Stimulated activated memory B cell treated with anti-CD40 and anti-IgM and Interleukin-4, amounts not matched to agents 10 μg/mL and 1 μg/mL and 100 μg/mL, for 72 hours (primary cell): ENCODE measurements at regions not wholly inside any gene's neighbourhood (a gene's known extent, or its start where the extent isn't known, plus 50 kb on each side); places are given as distances from the start of the nearest gene placed in this dataset.
"Not testable (repeated sequence)": the region's sequence is repeated elsewhere in the genome, so short reads cannot be mapped to it uniquely, and the experiment has no call there.

ENCODE experiments used
- ATAC-seq: fragments of 150-1000 bp; cut with Tn5 transposase; 2 replicates; pipeline ENCODE4 v1.10.0; 2021
- H3K27ac Mint-ChIP-seq: one replicate; pipeline ENCODE4 v1.8.0; 2022; ENCODE audit warnings: mild to moderate bottlenecking, mixed read lengths
- H3K27me3 Mint-ChIP-seq: one replicate; pipeline ENCODE4 v1.8.0; 2022; ENCODE audit warnings: mixed read lengths
- H3K36me3 Mint-ChIP-seq: one replicate; pipeline ENCODE4 v1.8.0; 2022; ENCODE audit warnings: mixed read lengths
- H3K4me1 Mint-ChIP-seq: one replicate; pipeline ENCODE4 v1.8.0; 2022; ENCODE audit warnings: mixed read lengths
- H3K4me3 Mint-ChIP-seq: one replicate; pipeline ENCODE4 v1.8.0; 2022; ENCODE audit warnings: mild to moderate bottlenecking, moderate library complexity, mixed read lengths
- H3K9me3 Mint-ChIP-seq: one replicate; pipeline ENCODE4 v1.8.0; 2022; ENCODE audit warnings: mixed read lengths

DNA sequence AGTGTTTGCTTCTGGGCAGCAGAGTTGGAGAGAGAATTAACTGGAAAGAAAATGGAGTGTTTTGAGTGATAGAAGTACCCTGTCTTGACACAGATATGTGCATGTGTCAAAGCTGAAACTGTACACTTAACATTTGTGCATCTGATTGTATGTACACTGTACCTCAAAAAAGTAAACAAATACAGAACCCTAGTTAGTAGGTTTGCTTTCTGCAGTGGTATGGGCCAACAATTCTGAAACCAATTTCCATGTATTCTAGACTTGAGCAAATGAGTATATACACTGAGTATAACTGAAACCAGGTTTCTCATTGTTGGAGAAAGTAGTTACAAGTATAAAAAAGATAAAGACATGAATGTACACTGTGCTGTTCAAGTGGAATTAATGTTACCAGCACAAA, 52.4 kb downstream of the ELAPOR2 start:
- Mint-ChIP-seq H3K27ac (no peak overlapping the region), H3K4me1 (no peaks in the 10 kb centered on the region), H3K27me3 (no peaks in the 10 kb centered on the region), H3K4me3 (no peak overlapping the region), H3K36me3 (no peaks in the 10 kb centered on the region), H3K9me3 (no peaks in the 10 kb centered on the region)
- ATAC-seq, result no peak

DNA sequence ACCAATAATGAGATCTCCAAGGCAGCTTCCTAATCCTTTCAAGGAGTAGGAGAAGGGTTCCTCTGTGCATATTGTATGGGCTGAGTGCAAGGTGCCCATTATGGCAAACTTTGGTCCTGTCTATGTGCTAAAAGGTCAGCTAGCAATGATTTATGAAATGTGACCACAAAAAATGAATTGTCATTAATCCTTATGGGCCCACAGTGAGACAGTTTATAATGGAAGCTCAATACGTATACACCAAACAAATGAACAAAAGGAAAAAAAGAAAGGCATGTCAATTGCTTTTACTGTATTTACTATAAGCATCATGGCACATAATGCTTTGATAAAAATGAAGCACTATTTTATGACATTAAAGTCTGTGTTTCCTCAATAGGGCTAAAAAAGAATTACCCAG, 54.5 kb downstream of the ELAPOR2 start:
- no peaks in the 10 kb centered on the region for H3K27me3 Mint-ChIP-seq
- H3K9me3 Mint-ChIP-seq, result no peaks in the 10 kb centered on the region
- no peaks in the 10 kb centered on the region for H3K36me3 Mint-ChIP-seq
- H3K27ac Mint-ChIP-seq, result no peak overlapping the region
- H3K4me3 Mint-ChIP-seq, result no peak overlapping the region
- H3K4me1 Mint-ChIP-seq, result no peaks in the 10 kb centered on the region
- ATAC-seq, result no peak

DNA sequence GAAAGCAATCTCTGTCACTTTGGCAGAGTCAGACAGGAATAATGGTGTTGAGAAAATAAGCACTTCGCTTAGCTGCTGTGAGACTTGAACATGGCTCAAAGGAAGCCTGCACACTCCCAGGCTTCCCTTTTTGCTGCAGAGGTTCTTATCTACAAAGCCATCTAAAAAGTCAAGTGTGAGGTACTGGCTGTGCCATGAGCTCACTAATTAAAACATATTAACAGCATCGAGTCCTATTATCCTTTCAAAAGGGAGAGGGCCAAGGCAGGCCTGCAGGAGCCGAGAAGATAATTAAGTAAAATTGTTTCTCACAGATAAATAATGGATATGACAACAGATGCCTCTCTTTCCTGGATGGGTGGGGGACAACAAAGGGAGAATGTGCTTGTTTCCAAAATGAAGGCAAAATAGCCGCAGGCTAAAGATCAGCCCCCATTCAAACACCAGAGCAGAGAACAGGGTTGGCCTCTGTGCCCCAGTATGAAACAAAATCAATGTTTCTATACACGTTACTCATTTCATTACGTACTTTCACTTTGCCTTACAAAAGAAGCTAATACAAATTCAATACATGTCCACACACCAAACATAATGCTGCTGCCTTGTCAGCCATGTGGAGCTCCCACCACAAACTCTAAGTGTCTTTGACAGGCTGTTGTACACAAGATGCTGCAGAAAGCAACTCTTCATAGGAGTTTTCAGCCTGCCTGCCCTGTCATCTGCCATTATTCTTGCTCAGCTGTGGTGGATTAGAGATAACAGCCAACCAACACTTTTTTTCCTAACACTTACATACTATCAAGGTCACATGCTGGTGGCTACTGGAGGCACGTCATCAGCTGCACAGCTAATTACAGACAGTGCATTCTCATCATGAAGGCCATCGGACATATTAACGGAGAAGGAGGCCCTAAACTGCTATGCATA, 55.3 kb downstream of the ELAPOR2 start:
- H3K4me1 Mint-ChIP-seq, result no peaks in the 10 kb centered on the region
- no peaks in the 10 kb centered on the region for H3K36me3 Mint-ChIP-seq
- H3K27ac Mint-ChIP-seq, result no peak overlapping the region
- H3K4me3 Mint-ChIP-seq, result no peak overlapping the region
- ATAC-seq, result no peak
- H3K27me3 Mint-ChIP-seq, result no peaks in the 10 kb centered on the region
- no peaks in the 10 kb centered on the region for H3K9me3 Mint-ChIP-seq

DNA sequence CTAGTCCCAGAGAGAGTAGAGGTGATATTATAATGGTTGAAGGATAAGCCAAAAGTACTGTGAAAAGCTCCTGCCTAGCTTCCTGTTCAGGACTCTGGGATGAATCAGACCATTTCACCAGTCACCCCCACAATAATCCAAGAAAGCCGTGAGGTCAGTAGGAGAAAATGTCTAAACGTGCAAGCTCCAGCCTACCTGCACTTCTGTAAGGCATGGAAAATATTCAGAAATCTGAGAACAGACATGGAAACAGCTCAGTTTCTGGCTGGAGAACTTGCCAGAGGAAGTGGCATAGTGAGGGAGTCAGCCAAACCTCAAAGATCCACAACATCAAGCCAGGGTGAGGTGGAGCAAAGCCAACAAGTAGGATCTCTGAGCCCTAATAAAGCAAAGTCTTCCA, 58.2 kb downstream of the ELAPOR2 start:
- H3K36me3 Mint-ChIP-seq, result no peaks in the 10 kb centered on the region
- H3K9me3 Mint-ChIP-seq, result no peaks in the 10 kb centered on the region
- H3K27me3 Mint-ChIP-seq, result no peaks in the 10 kb centered on the region
- H3K4me3 Mint-ChIP-seq, result no peak overlapping the region
- no peaks in the 10 kb centered on the region for H3K4me1 Mint-ChIP-seq
- no peak overlapping the region for H3K27ac Mint-ChIP-seq
- no peak for ATAC-seq

- Mint-ChIP-seq H3K27ac (no peak overlapping the region), H3K4me1 (no peaks in the 10 kb centered on the region)
These were observed 59.1 kb downstream of the ELAPOR2 start for GRCh38 chr7:87000344-87000743.

GRCh38 chr7:86999750-87000149, 59.7 kb downstream of the ELAPOR2 start:
- no peak overlapping the region for H3K4me3 Mint-ChIP-seq
- no peaks in the 10 kb centered on the region for H3K27me3 Mint-ChIP-seq
- H3K4me1 Mint-ChIP-seq, result no peaks in the 10 kb centered on the region
- no peak for ATAC-seq
- no peaks in the 10 kb centered on the region for H3K36me3 Mint-ChIP-seq
- no peak overlapping the region for H3K27ac Mint-ChIP-seq
- H3K9me3 Mint-ChIP-seq, result no peaks in the 10 kb centered on the region

More at GRCh38 chr7:87000344-87000743, 59.1 kb downstream of the ELAPOR2 start:
- Mint-ChIP-seq H3K4me3 (no peak overlapping the region), H3K27me3 (no peaks in the 10 kb centered on the region), H3K9me3 (no peaks in the 10 kb centered on the region), H3K36me3 (no peaks in the 10 kb centered on the region)
- no peak for ATAC-seq

DNA sequence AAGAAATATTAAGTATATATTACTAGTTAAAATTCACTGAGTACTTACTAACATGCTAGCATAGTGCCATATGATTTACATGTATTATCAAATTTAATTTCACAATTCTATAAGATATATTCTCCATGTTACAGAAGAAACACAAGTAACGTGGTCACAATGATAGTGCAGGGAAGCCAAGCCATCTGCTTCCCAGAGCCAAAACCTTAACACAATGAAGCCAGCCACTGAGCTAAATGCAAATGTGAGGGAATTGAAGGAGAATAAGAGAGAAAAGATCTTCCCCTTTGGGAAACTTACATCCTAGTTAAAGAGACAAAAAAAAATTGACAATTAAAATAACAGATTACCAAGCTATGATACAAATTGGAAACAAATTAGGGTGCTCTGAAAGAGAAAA, 63.6 kb downstream of the ELAPOR2 start:
- Mint-ChIP-seq H3K27ac (no peak overlapping the region), H3K9me3 (no peaks in the 10 kb centered on the region), H3K36me3 (no peaks in the 10 kb centered on the region), H3K27me3 (no peaks in the 10 kb centered on the region), H3K4me3 (no peak overlapping the region), H3K4me1 (no peaks in the 10 kb centered on the region)
- ATAC-seq, result no peak

DNA sequence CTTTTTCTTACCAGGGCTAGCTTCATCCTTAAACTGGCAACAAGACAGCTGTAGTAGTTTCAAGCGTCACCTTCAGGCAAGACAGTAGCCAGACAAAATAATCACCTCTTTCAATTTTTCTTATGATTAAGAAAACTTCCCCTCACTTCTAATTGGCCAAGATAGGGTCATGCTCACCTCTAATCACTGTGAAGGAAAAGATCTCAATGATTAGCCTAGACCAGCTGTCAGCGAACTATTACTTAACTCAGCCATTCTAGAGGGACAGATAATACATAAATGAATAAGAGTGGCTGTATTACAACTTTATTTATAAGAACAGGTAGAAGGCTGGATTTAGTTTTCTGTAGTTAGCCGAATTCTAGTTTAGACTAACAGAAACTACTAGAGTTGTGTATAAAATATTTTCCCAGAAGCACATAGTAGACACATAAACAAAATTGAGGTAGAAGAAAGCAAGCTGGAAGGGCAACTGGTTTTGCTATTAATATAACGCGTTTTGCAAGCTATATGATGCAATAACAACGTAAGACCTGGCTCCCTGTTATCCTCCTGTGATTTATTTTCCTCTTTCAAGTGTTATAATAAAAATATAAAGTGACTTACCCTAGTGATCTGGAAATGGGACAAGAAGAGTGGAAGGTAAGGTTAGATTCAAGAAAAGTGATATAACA, 64.3 kb downstream of the ELAPOR2 start:
- H3K9me3 Mint-ChIP-seq, result no peaks in the 10 kb centered on the region
- no peaks in the 10 kb centered on the region for H3K27me3 Mint-ChIP-seq
- H3K27ac Mint-ChIP-seq, result no peak overlapping the region
- H3K4me3 Mint-ChIP-seq, result no peak overlapping the region
- H3K36me3 Mint-ChIP-seq, result no peaks in the 10 kb centered on the region
- no peaks in the 10 kb centered on the region for H3K4me1 Mint-ChIP-seq
- no peak for ATAC-seq

- H3K4me3 Mint-ChIP-seq, result no peak overlapping the region
- no peaks in the 10 kb centered on the region for H3K4me1 Mint-ChIP-seq
- H3K27ac Mint-ChIP-seq, result no peak overlapping the region
- peaks cover 3% of the 10 kb centered on the region for H3K9me3 Mint-ChIP-seq
- no peak for ATAC-seq
- H3K36me3 Mint-ChIP-seq, result no peaks in the 10 kb centered on the region
- H3K27me3 Mint-ChIP-seq, result no peaks in the 10 kb centered on the region
These were observed 67.7 kb downstream of the ELAPOR2 start for GRCh38 chr7:86991771-86992191.

- no peak for ATAC-seq
- Mint-ChIP-seq H3K4me1 (no peaks in the 10 kb centered on the region), H3K27ac (no peak overlapping the region), H3K4me3 (no peak overlapping the region), H3K36me3 (no peaks in the 10 kb centered on the region), H3K27me3 (no peaks in the 10 kb centered on the region), H3K9me3 (peaks cover 3% of the 10 kb centered on the region)
These were observed 68.2 kb downstream of the ELAPOR2 start for GRCh38 chr7:86991093-86991769.

DNA sequence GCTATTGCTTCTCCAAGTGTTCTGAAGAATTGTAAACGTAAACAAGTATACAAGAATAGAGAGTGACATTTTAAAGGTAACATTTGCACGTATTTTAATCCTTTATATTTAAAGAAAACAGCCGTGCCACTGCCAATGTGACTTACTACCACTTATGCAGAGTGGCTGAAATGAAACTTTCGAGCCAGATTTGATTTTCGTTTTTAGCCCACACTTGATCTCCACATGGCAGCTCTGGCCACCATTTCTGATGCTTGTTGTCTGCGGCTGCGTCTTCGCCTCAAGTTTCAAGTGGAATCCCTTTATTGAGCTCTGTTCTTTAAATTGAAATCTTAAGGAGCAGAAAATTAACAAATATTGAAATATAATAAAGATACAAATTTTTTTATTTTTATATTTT, 70.0 kb downstream of the ELAPOR2 start:
- Mint-ChIP-seq H3K27ac (no peak overlapping the region), H3K4me1 (no peaks in the 10 kb centered on the region), H3K4me3 (no peak overlapping the region), H3K27me3 (no peaks in the 10 kb centered on the region), H3K36me3 (peaks cover 6% of the 10 kb centered on the region), H3K9me3 (peaks cover 9% of the 10 kb centered on the region)
- ATAC-seq, result no peak

DNA sequence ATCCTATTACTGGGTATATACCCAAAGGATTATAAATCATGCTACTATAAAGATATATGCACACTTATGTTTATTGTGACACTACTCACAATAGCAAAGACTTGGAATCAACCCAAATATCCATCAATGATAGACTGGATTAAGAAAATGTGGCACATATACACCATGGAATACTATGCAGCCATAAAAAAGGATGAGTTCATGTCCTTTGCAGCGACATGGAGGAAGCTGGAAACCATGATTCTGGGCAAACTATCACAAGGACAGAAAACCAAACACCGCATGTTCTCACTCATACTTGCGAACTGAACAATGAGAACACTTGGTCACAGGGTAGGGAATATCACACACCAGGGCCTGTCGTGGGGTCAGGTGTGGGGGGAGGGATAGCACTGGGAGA, 71.6 kb downstream of the ELAPOR2 start:
- H3K4me1 Mint-ChIP-seq, H3K27me3 Mint-ChIP-seq, H3K4me3 Mint-ChIP-seq, ATAC-seq, H3K27ac Mint-ChIP-seq: not testable (repeated sequence)
- Mint-ChIP-seq H3K9me3 (peaks cover 19% of the 10 kb centered on the region), H3K36me3 (peaks cover 18% of the 10 kb centered on the region)

GRCh38 chr7:86987358-86987757, 72.1 kb downstream of the ELAPOR2 start:
- not testable (repeated sequence) for H3K27ac Mint-ChIP-seq, H3K4me1 Mint-ChIP-seq, H3K4me3 Mint-ChIP-seq, H3K27me3 Mint-ChIP-seq, ATAC-seq
- H3K9me3 Mint-ChIP-seq, result peaks cover 20% of the 10 kb centered on the region
- H3K36me3 Mint-ChIP-seq, result peaks cover 22% of the 10 kb centered on the region

DNA sequence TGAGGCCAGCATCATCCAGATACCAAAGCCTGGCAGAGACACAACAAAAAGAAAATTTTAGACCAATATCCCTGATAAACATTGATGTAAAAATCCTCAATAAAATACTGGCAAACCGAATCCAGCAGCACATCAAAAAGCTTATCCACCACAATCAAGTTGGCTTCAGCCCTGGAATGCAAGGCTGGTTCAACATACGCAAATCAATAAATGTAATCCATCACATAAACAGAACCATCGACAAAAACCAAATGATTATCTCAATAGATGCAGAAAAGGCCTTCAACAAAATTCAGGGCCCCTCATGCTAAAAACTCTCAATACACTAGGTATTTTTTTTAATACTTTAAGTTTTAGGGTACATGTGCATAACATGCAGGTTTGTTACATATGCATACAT, 74.1 kb downstream of the ELAPOR2 start:
- H3K27me3 Mint-ChIP-seq, H3K4me3 Mint-ChIP-seq, H3K27ac Mint-ChIP-seq, H3K4me1 Mint-ChIP-seq, ATAC-seq: not testable (repeated sequence)
- peaks cover 20% of the 10 kb centered on the region for H3K9me3 Mint-ChIP-seq
- H3K36me3 Mint-ChIP-seq, result peaks cover 23% of the 10 kb centered on the region

- not testable (repeated sequence) for H3K27me3 Mint-ChIP-seq, ATAC-seq, H3K4me1 Mint-ChIP-seq, H3K4me3 Mint-ChIP-seq, H3K27ac Mint-ChIP-seq
- peaks cover 20% of the 10 kb centered on the region for H3K9me3 Mint-ChIP-seq
- H3K36me3 Mint-ChIP-seq, result peaks cover 23% of the 10 kb centered on the region
These were observed 75.8 kb downstream of the ELAPOR2 start for GRCh38 chr7:86983654-86984053.
